Fibroblast of lung (primary cell): ENCODE measurements at regions not wholly inside any gene's neighbourhood (a gene's known extent, or its start where the extent isn't known, plus 50 kb on each side); places are given as distances from the start of the nearest gene placed in this dataset.
A peak's percentile ranks its signal among the peaks of the same experiment; 100 is the strongest.

ENCODE experiments used
- DNase-seq, 2 donors: peaks; one replicate each; pipeline versions ENCODE4 v3.0.0 to v3.0.0-alpha.2; 2010; ENCODE audit warnings: low read depth in 2 of 2
- H2AFZ ChIP-seq: 2 replicates; pipeline ENCODE4 v1.5.1; 2012; ENCODE audit warnings: low read length, control low read depth, inconsistent platforms
- H3K27ac ChIP-seq: 2 replicates; pipeline ENCODE4 v1.5.1; 2011; ENCODE audit warnings: low read length, control low read depth; ENCODE audit not compliant: insufficient read depth
- H3K27me3 ChIP-seq: 2 replicates; pipeline ENCODE4 v1.5.1; 2011; ENCODE audit warnings: mild to moderate bottlenecking, low read length; ENCODE audit not compliant: control insufficient read depth, insufficient read depth
- H3K36me3 ChIP-seq: 2 replicates; pipeline ENCODE4 v1.5.1; 2011; ENCODE audit warnings: low read length; ENCODE audit not compliant: control insufficient read depth, insufficient read depth
- H3K4me1 ChIP-seq: 2 replicates; pipeline ENCODE4 v1.5.1; 2011; ENCODE audit warnings: low read length; ENCODE audit not compliant: control insufficient read depth, insufficient read depth; ENCODE audit errors: extremely low read depth
- H3K4me2 ChIP-seq: 2 replicates; pipeline ENCODE4 v1.5.1; 2011; ENCODE audit warnings: low read length, control low read depth; ENCODE audit not compliant: insufficient read depth; ENCODE audit errors: extremely low read depth
- H3K4me3 ChIP-seq, 4 experiments: fragments of 200-600 bp in 1 of 4; sonication (generic) in 1 of 4; replicated peaks in 1 of 4; 2 replicates each; pipeline ENCODE4 v1.5.1; 2011 to 2016; ENCODE audit warnings: low read length in 4 of 4, low read depth in 3 of 4, mild to moderate bottlenecking in 3 of 4, control low read depth in 2 of 4, inconsistent platforms in 1 of 4, mixed read lengths in 1 of 4; ENCODE audit not compliant: insufficient read depth in 1 of 4; ENCODE audit errors: control extremely low read depth in 1 of 4
- H3K79me2 ChIP-seq: 2 replicates; pipeline ENCODE4 v1.5.1; 2012; ENCODE audit warnings: mild to moderate bottlenecking, low read length, inconsistent platforms; ENCODE audit not compliant: control insufficient read depth, insufficient read depth
- H3K9ac ChIP-seq: 2 replicates; pipeline ENCODE4 v1.5.1; 2011; ENCODE audit warnings: mild to moderate bottlenecking, low read length, control low read depth; ENCODE audit not compliant: insufficient read depth
- H3K9me3 ChIP-seq: 2 replicates; pipeline ENCODE4 v1.5.1; 2012; ENCODE audit warnings: low read depth, low read length; ENCODE audit not compliant: control insufficient read depth, insufficient read depth
- H4K20me1 ChIP-seq: 2 replicates; pipeline ENCODE4 v1.5.1; 2011; ENCODE audit warnings: low read length; ENCODE audit not compliant: control insufficient read depth, insufficient read depth; ENCODE audit errors: extremely low read depth
- CTCF ChIP-seq, 2 donors: IDR thresholded peaks in 1 of 2; conservative IDR thresholded peaks in 1 of 2; 1 replicate in 1 of 2; 2 replicates in 1 of 2; pipeline ENCODE4 v1.5.1; 2011 to 2012; ENCODE audit warnings: low read length in 2 of 2, control low read depth in 1 of 2, inconsistent platforms in 1 of 2, low read depth in 1 of 2, mild to moderate bottlenecking in 1 of 2
- EZH2 ChIP-seq: IDR thresholded peaks from 2 replicates; pipeline ENCODE4 v1.5.1; 2012; ENCODE audit warnings: low read length, control low read depth, mild to moderate bottlenecking; ENCODE audit errors: missing control alignments

- Histone ChIP-seq H3K79me2 (no peaks in the 10 kb centered on the region), H3K4me2 (no peak overlapping the region), H3K27me3 (no peaks in the 10 kb centered on the region), H3K4me3 (no peak overlapping the region), H2AFZ (no peak overlapping the region), H3K27ac (no peak overlapping the region), H3K9me3 (no peaks in the 10 kb centered on the region), H3K9ac (no peak overlapping the region), H3K4me1 (no peaks in the 10 kb centered on the region), H4K20me1 (no peaks in the 10 kb centered on the region), H3K36me3 (no peaks in the 10 kb centered on the region)
- peak; percentile 12 to 78 for DNase-seq
- no peak for TF ChIP-seq CTCF (conservative IDR thresholded peaks at IDR 0.05 in 1 of 2, IDR thresholded peaks at IDR 0.05 in 1 of 2; ENCODE audit: low read depth in 1 of 2, low read length in 2 of 2)
- TF ChIP-seq EZH2: no peak
Measured at GRCh38 chr13:63209330-63210017, 1793.8 kb upstream of the PCDH20 start.

GRCh38 chr13:63208826-63209225 is 1793.2 kb upstream of the PCDH20 start:
- DNase-seq: peak in 1 of 2 donors; percentile 76
- no peaks in the 10 kb centered on the region for H3K27me3 ChIP-seq
- H3K9me3 ChIP-seq: no peaks in the 10 kb centered on the region
- H3K27ac ChIP-seq: no peak overlapping the region
- H3K36me3 ChIP-seq: no peaks in the 10 kb centered on the region
- H3K79me2 ChIP-seq: no peaks in the 10 kb centered on the region
- no peak overlapping the region for H3K9ac ChIP-seq
- no peak for TF ChIP-seq CTCF (conservative IDR thresholded peaks at IDR 0.05 in 1 of 2, IDR thresholded peaks at IDR 0.05 in 1 of 2; ENCODE audit: low read depth in 1 of 2, low read length in 2 of 2)
- TF ChIP-seq EZH2: no peak
- H3K4me2 ChIP-seq: no peak overlapping the region
- no peaks in the 10 kb centered on the region for H3K4me1 ChIP-seq
- no peak overlapping the region for H2AFZ ChIP-seq
- no peak overlapping the region for H3K4me3 ChIP-seq
- no peaks in the 10 kb centered on the region for H4K20me1 ChIP-seq

- Histone ChIP-seq H3K27me3 (no peaks in the 10 kb centered on the region), H2AFZ (no peak overlapping the region), H3K4me2 (no peak overlapping the region), H3K4me3 (no peak overlapping the region), H3K27ac (no peak overlapping the region), H3K9me3 (no peaks in the 10 kb centered on the region), H3K9ac (no peak overlapping the region), H3K79me2 (no peaks in the 10 kb centered on the region), H4K20me1 (no peaks in the 10 kb centered on the region), H3K36me3 (no peaks in the 10 kb centered on the region), H3K4me1 (no peaks in the 10 kb centered on the region)
- TF ChIP-seq CTCF (conservative IDR thresholded peaks at IDR 0.05 in 1 of 2, IDR thresholded peaks at IDR 0.05 in 1 of 2; ENCODE audit: low read depth in 1 of 2, low read length in 2 of 2) (no peak), EZH2 (no peak)
- DNase-seq: peak; percentile 24 to 62
Measured at GRCh38 chr13:63206461-63206860, 1790.8 kb upstream of the PCDH20 start.
